Stimulated activated CD4-positive, alpha-beta T cell treated with anti-CD3 and anti-CD28 coated beads, Interleukin-1b, Interleukin-23, amount 100 ng/mL, for 1 hour (primary cell): ENCODE measurements at regions not wholly inside any gene's neighbourhood (a gene's known extent, or its start where the extent isn't known, plus 50 kb on each side); places are given as distances from the start of the nearest gene placed in this dataset.
"Not testable (repeated sequence)": the region's sequence is repeated elsewhere in the genome, so short reads cannot be mapped to it uniquely, and the experiment has no call there.

Experiments
- DNase-seq, 2 donors: peaks; one replicate each; pipeline ENCODE4 v3.0.0-alpha.2; 2020; ENCODE audit warnings: low read depth in 2 of 2

GRCh38 chr17:30686538-30687479 is 137.7 kb downstream of the CRLF3 start:
- DNase-seq, result not testable (repeated sequence)

- not testable (repeated sequence) for DNase-seq
These were observed 142.2 kb downstream of the CRLF3 start for GRCh38 chr17:30682280-30682679.

GRCh38 chr17:30680681-30681080 is 143.8 kb downstream of the CRLF3 start:
- not testable (repeated sequence) for DNase-seq

GRCh38 chr17:30677550-30678249 is 146.8 kb downstream of the CRLF3 start:
- DNase-seq, result no peak

- DNase-seq, result not testable (repeated sequence)
These were observed 148.6 kb downstream of the CRLF3 start for GRCh38 chr17:30675777-30676492.

GRCh38 chr17:30669217-30669649 is 155.3 kb downstream of the CRLF3 start:
- DNase-seq, result not testable (repeated sequence)

GRCh38 chr17:30668360-30669181 is 155.9 kb downstream of the CRLF3 start:
- not testable (repeated sequence) for DNase-seq

- DNase-seq, result peak in 1 of 2 donors; percentile 8
These were observed 156.7 kb downstream of the CRLF3 start for GRCh38 chr17:30667657-30668359.

- not testable (repeated sequence) for DNase-seq
These were observed 157.4 kb downstream of the CRLF3 start for GRCh38 chr17:30666838-30667656.

- DNase-seq, result not testable (repeated sequence)
These were observed 160.6 kb downstream of the CRLF3 start for GRCh38 chr17:30663727-30664455.

- not testable (repeated sequence) for DNase-seq
These were observed 167.3 kb downstream of the CRLF3 start for GRCh38 chr17:30657148-30657547.

GRCh38 chr17:30653038-30653437 is 171.5 kb downstream of the CRLF3 start:
- DNase-seq, result not testable (repeated sequence)

GRCh38 chr17:30650149-30650548 is 172.9 kb downstream of the GOSR1 start:
- not testable (repeated sequence) for DNase-seq

- not testable (repeated sequence) for DNase-seq
These were observed 170.9 kb downstream of the GOSR1 start for GRCh38 chr17:30648015-30648620.

- not testable (repeated sequence) for DNase-seq
These were observed 168.7 kb downstream of the GOSR1 start for GRCh38 chr17:30645875-30646274.

GRCh38 chr17:30644713-30645112 is 167.5 kb downstream of the GOSR1 start:
- DNase-seq, result not testable (repeated sequence)

GRCh38 chr17:30644287-30644686 is 167.1 kb downstream of the GOSR1 start:
- not testable (repeated sequence) for DNase-seq

- not testable (repeated sequence) for DNase-seq
These were observed 164.2 kb downstream of the GOSR1 start for GRCh38 chr17:30641428-30641827.
